ENCODE measurements at regions not wholly inside any gene's neighbourhood (a gene's known extent, or its start where the extent isn't known, plus 50 kb on each side); places are given as distances from the start of the nearest gene placed in this dataset.

- no peak for TF ChIP-seq CTCF (IDR thresholded peaks at IDR 0.05; ENCODE audit: low read depth, low read length, missing input control)
- TF ChIP-seq REST (IDR thresholded peaks at IDR 0.05) = no peak
- no peak for TF ChIP-seq GABPA (IDR thresholded peaks at IDR 0.05 in 1 of 2, conservative IDR thresholded peaks at IDR 0.05 in 1 of 2)
- no peak for TF ChIP-seq ATF3 (IDR thresholded peaks at IDR 0.05)
- TF ChIP-seq RAD21 (IDR thresholded peaks at IDR 0.05) = no peak
- no peak for TF ChIP-seq YY1 (IDR thresholded peaks at IDR 0.05)
Observed at GRCh38 chr10:9227679-9228365, 1173.3 kb downstream of the GATA3 start.
